WTC11 (cell line): ENCODE measurements at regions not wholly inside any gene's neighbourhood (a gene's known extent, or its start where the extent isn't known, plus 50 kb on each side); places are given as distances from the start of the nearest gene placed in this dataset.

Experiments
- ATAC-seq: fragments of 200-7000 bp; cut with Tn5 transposase; 2 replicates; pipeline ENCODE4 v1.10.0; 2021; ENCODE audit warnings: mild to moderate bottlenecking, moderate library complexity
- CTCF ChIA-PET: fragments of 300-600 bp; sonication (Branson Sonifier 250); formaldehyde crosslinking; loops from one replicate; lab custom pipeline; 2021; ENCODE audit warnings: antibody characterized with exemption; lab: Charles Lee
- POLR2A ChIA-PET: fragments of 350-600 bp; sonication (Branson Sonifier 250); formaldehyde crosslinking; loops from one replicate; lab custom pipeline; 2021; ENCODE audit warnings: antibody characterized with exemption; lab: Charles Lee
- DNase-seq: peaks from one replicate; pipeline ENCODE4 v3.0.0; 2021; ENCODE audit warnings: low spot score
- H3K27ac Mint-ChIP-seq: 2 replicates; pipeline ENCODE4 v1.8.0; 2021; ENCODE audit warnings: mixed read lengths
- H3K27me3 Mint-ChIP-seq: 2 replicates; pipeline ENCODE4 v1.8.0; 2021; ENCODE audit warnings: low read depth, mild to moderate bottlenecking, moderate library complexity, mixed read lengths
- H3K36me3 Mint-ChIP-seq: 2 replicates; pipeline ENCODE4 v1.8.0; 2021; ENCODE audit warnings: mixed read lengths
- H3K4me1 Mint-ChIP-seq: 2 replicates; pipeline ENCODE4 v1.8.0; 2022; ENCODE audit warnings: mixed read lengths
- H3K4me3 Mint-ChIP-seq: 2 replicates; pipeline ENCODE4 v1.8.0; 2021; ENCODE audit warnings: mild to moderate bottlenecking, moderate library complexity, mixed read lengths
- H3K9me3 Mint-ChIP-seq: 2 replicates; pipeline ENCODE4 v1.8.0; 2021; ENCODE audit warnings: mixed read lengths
- AR ChIP-seq: fragments of 250-450 bp; sonication (Bioruptor Pico); IDR thresholded peaks from 2 replicates; pipeline ENCODE4 v1.9.0; 2021; ENCODE audit warnings: mild to moderate bottlenecking
- CDX4 ChIP-seq: fragments of 250-450 bp; sonication (Bioruptor Pico); IDR thresholded peaks from 2 replicates; pipeline ENCODE4 v1.9.0; 2021; ENCODE audit warnings: moderate library complexity, mild to moderate bottlenecking, inconsistent platforms, borderline replicate concordance
- MAX ChIP-seq: sonication (generic); formaldehyde crosslinking; IDR thresholded peaks from 2 replicates; pipeline ENCODE4 v1.8.0; 2022; ENCODE audit warnings: mild to moderate bottlenecking, missing genetic modification reagents
- NFYB ChIP-seq: sonication (generic); formaldehyde crosslinking; conservative IDR thresholded peaks from 2 replicates; pipeline ENCODE4 v1.8.0; 2022; ENCODE audit warnings: low read depth, missing genetic modification reagents
- NR2C2 ChIP-seq: sonication (generic); formaldehyde crosslinking; IDR thresholded peaks from 2 replicates; pipeline ENCODE4 v1.8.0; 2022; ENCODE audit warnings: mild to moderate bottlenecking, missing genetic modification reagents
- TCF7 ChIP-seq: sonication (generic); formaldehyde crosslinking; IDR thresholded peaks from 2 replicates; pipeline ENCODE4 v1.8.0; 2022; ENCODE audit warnings: mild to moderate bottlenecking, low read depth, missing genetic modification reagents, moderate library complexity
- TEAD1 ChIP-seq: sonication (generic); formaldehyde crosslinking; IDR thresholded peaks from 2 replicates; pipeline ENCODE4 v1.8.0; 2022; ENCODE audit warnings: mild to moderate bottlenecking, missing genetic modification reagents
- TEAD4 ChIP-seq: sonication (generic); formaldehyde crosslinking; IDR thresholded peaks from 2 replicates; pipeline ENCODE4 v1.8.0; 2022; ENCODE audit warnings: mild to moderate bottlenecking, missing genetic modification reagents
- TP53 ChIP-seq: sonication (generic); formaldehyde crosslinking; IDR thresholded peaks from 2 replicates; pipeline ENCODE4 v1.8.1; 2023; ENCODE audit warnings: mild to moderate bottlenecking, missing genetic modification reagents
- USF2 ChIP-seq: sonication (generic); formaldehyde crosslinking; IDR thresholded peaks from 2 replicates; pipeline ENCODE4 v1.8.1; 2023; ENCODE audit warnings: mild to moderate bottlenecking, missing genetic modification reagents, moderate library complexity
- ZNF281 ChIP-seq: sonication (generic); formaldehyde crosslinking; IDR thresholded peaks from 2 replicates; pipeline ENCODE4 v1.8.0; 2023; ENCODE audit warnings: mild to moderate bottlenecking, missing genetic modification reagents
- ZNF425 ChIP-seq: fragments of 250-450 bp; sonication (Bioruptor Pico); conservative IDR thresholded peaks from 2 replicates; pipeline ENCODE4 v1.9.0; 2021; ENCODE audit warnings: mild to moderate bottlenecking

GRCh38 chr17:68800751-68801150, 154.4 kb downstream of the ABCA8 start:
- ATAC-seq (no peak), DNase-seq (no peak)
- ChIA-PET CTCF (no interaction called here), POLR2A (interaction anchor here (0.6 kb wide), 1 partner anchor 1042 kb away, joined by 4 read pairs; no protein-coding TSS in a partner anchor)
- TF ChIP-seq ZNF425, result no peak
- no peak for TF ChIP-seq CDX4
- TF ChIP-seq USF2 (CRISPR knock-in tag), result no peak
- TF ChIP-seq NFYB (CRISPR knock-in tag), result no peak
- TF ChIP-seq ZNF281 (CRISPR knock-in tag), result no peak
- peaks cover 2% of the 10 kb centered on the region for H3K36me3 Mint-ChIP-seq
- no peak overlapping the region for H3K4me3 Mint-ChIP-seq
- no peak overlapping the region for H3K27ac Mint-ChIP-seq
- peaks cover 4% of the 10 kb centered on the region; the same call in 1 of the 2 replicates for H3K4me1 Mint-ChIP-seq
- no peaks in the 10 kb centered on the region for H3K27me3 Mint-ChIP-seq
- peaks cover 26% of the 10 kb centered on the region for H3K9me3 Mint-ChIP-seq

- peak overlapping the region; percentile 70; the same call in 1 of the 2 replicates for H3K27ac Mint-ChIP-seq
- no peak for ATAC-seq
- H3K9me3 Mint-ChIP-seq, result peaks cover 28% of the 10 kb centered on the region
- H3K4me3 Mint-ChIP-seq, result no peak overlapping the region
- H3K4me1 Mint-ChIP-seq, result peaks cover 30% of the 10 kb centered on the region
- POLR2A ChIA-PET, result no interaction called here
- TF ChIP-seq NR2C2 (no peak), MAX (no peak)
- peaks cover 2% of the 10 kb centered on the region for H3K36me3 Mint-ChIP-seq
- CTCF ChIA-PET, result interaction anchor here (0.6 to 1.4 kb wide), 3 partner anchors 7 to 112 kb away, joined by 3 read pairs; no protein-coding TSS in a partner anchor
- no peak for DNase-seq
- H3K27me3 Mint-ChIP-seq, result no peaks in the 10 kb centered on the region
These were observed 160.4 kb downstream of the ABCA8 start for GRCh38 chr17:68794636-68795434.

- Mint-ChIP-seq H3K4me3 (no peak overlapping the region), H3K27me3 (no peaks in the 10 kb centered on the region)
- POLR2A ChIA-PET, result no interaction called here
These were observed 162.3 kb downstream of the ABCA8 start for GRCh38 chr17:68792873-68793272.

More at GRCh38 chr17:68792873-68793272, 162.3 kb downstream of the ABCA8 start:
- TF ChIP-seq TEAD4 (CRISPR knock-in tag), result no peak
- no peak for TF ChIP-seq TEAD1
- TF ChIP-seq TP53 (CRISPR knock-in tag), result no peak
- TF ChIP-seq TCF7, result no peak
- no peak for TF ChIP-seq AR (CRISPR knock-in tag)
- TF ChIP-seq, all 79 proteins: peak for 0
- Mint-ChIP-seq H3K4me1 (peaks cover 30% of the 10 kb centered on the region), H3K27ac (peak overlapping the region; percentile 31; the same call in 1 of the 2 replicates), H3K9me3 (peaks cover 43% of the 10 kb centered on the region), H3K36me3 (peaks cover 2% of the 10 kb centered on the region)
- DNase-seq, result no peak
- CTCF ChIA-PET, result no interaction called here
- no peak for ATAC-seq
